Breast epithelium (tissue), 4 donors: ENCODE measurements at regions not wholly inside any gene's neighbourhood (a gene's known extent, or its start where the extent isn't known, plus 50 kb on each side); places are given as distances from the start of the nearest gene placed in this dataset.

Experiments
- DNase-seq, 2 donors: peaks; one replicate each; pipeline ENCODE4 v3.0.0-alpha.2; 2019; ENCODE audit warnings: low spot score in 2 of 2
- H3K27ac ChIP-seq, 2 donors: fragments of 200-600 bp; sonication (generic) in 1 of 2; one replicate each; pipeline ENCODE4 v1.5.1; 2016 to 2019; ENCODE audit warnings: mild to moderate bottlenecking in 1 of 2
- H3K27me3 ChIP-seq, 2 donors: fragments of 200-600 bp; sonication (generic) in 1 of 2; one replicate each; pipeline versions ENCODE4 v1.5.1 to v1.6.0; 2017 to 2019; ENCODE audit warnings: control low read depth in 1 of 2, mild to moderate bottlenecking in 1 of 2
- H3K36me3 ChIP-seq: fragments of 200-600 bp; one replicate; pipeline ENCODE4 v1.5.1; 2019
- H3K4me1 ChIP-seq, 2 donors: fragments of 200-600 bp; sonication (generic); one replicate each; pipeline ENCODE4 v1.5.1; 2016 to 2019; ENCODE audit warnings: control low read depth in 1 of 2
- H3K4me3 ChIP-seq, 3 donors: fragments of 200-600 bp; sonication (generic); 1 replicate in 2 of 3; 2 replicates in 1 of 3; pipeline ENCODE4 v1.5.1; 2016 to 2019; ENCODE audit warnings: mild to moderate bottlenecking in 3 of 3, moderate library complexity in 2 of 3
- H3K9me3 ChIP-seq, 2 donors: fragments of 200-600 bp; sonication (generic) in 1 of 2; one replicate each; pipeline ENCODE4 v1.5.1; 2016 to 2019; ENCODE audit warnings: control low read depth in 1 of 2
- CTCF ChIP-seq, 3 donors: fragments of 450-650 bp; IDR thresholded peaks; one replicate each; pipeline ENCODE4 v1.5.1; 2016 to 2017; ENCODE audit warnings: antibody characterized with exemption in 3 of 3, mild to moderate bottlenecking in 3 of 3, moderate library complexity in 3 of 3
- POLR2A ChIP-seq: fragments of 450-650 bp; IDR thresholded peaks from one replicate; pipeline ENCODE4 v1.6.1; 2016; ENCODE audit warnings: antibody characterized with exemption, mild to moderate bottlenecking, moderate library complexity
- POLR2AphosphoS5 ChIP-seq, 3 donors: sonication (generic); formaldehyde crosslinking; IDR thresholded peaks; one replicate each; pipeline ENCODE4 v1.6.1; 2017; ENCODE audit warnings: antibody characterized with exemption in 3 of 3
- intact Hi-C: fragments of 100-400 bp; cut with DNase I; formaldehyde crosslinking; loops from one replicate; pipeline ENCODE4 v1.15.1; 2023; ENCODE audit warnings: low total_unique reads

- Histone ChIP-seq H3K36me3 (no peaks in the 10 kb centered on the region), H3K4me1 (no peaks in the 10 kb centered on the region), H3K27ac (no peak overlapping the region), H3K4me3 (no peak overlapping the region), H3K9me3 (no peaks in the 10 kb centered on the region), H3K27me3 (peaks cover 0 to 6% of the 10 kb centered on the region in 2 donors)
- intact Hi-C loops: no loop called here
- no peak for DNase-seq
- no peak for TF ChIP-seq POLR2A
- no peak for TF ChIP-seq POLR2AphosphoS5 (IDR thresholded peaks at IDR 0.05)
- no peak for TF ChIP-seq CTCF (IDR thresholded peaks at IDR 0.05)
These were observed 83.2 kb downstream of the GATA3 start for GRCh38 chr10:8137726-8138125.

GRCh38 chr10:8138471-8138870 is 84.0 kb downstream of the GATA3 start:
- TF ChIP-seq POLR2A: no peak
- TF ChIP-seq CTCF (IDR thresholded peaks at IDR 0.05): no peak
- TF ChIP-seq POLR2AphosphoS5 (IDR thresholded peaks at IDR 0.05): no peak
- Histone ChIP-seq H3K36me3 (no peaks in the 10 kb centered on the region), H3K4me1 (no peaks in the 10 kb centered on the region), H3K4me3 (no peak overlapping the region), H3K27me3 (peaks cover 0 to 6% of the 10 kb centered on the region in 2 donors), H3K27ac (no peak overlapping the region), H3K9me3 (no peaks in the 10 kb centered on the region)
- no peak for DNase-seq
- intact Hi-C loops: no loop called here

- TF ChIP-seq POLR2A (no peak), POLR2AphosphoS5 (IDR thresholded peaks at IDR 0.05) (no peak), CTCF (IDR thresholded peaks at IDR 0.05) (no peak)
- no peaks in the 10 kb centered on the region for H3K36me3 ChIP-seq
- no peaks in the 10 kb centered on the region for H3K27me3 ChIP-seq
- intact Hi-C loops: no loop called here
- no peak for DNase-seq
- no peaks in the 10 kb centered on the region for H3K9me3 ChIP-seq
- H3K4me3 ChIP-seq: no peak overlapping the region
- H3K27ac ChIP-seq: no peak overlapping the region
- H3K4me1 ChIP-seq: no peaks in the 10 kb centered on the region
These were observed 90.0 kb downstream of the GATA3 start for GRCh38 chr10:8144496-8144895.

DNA sequence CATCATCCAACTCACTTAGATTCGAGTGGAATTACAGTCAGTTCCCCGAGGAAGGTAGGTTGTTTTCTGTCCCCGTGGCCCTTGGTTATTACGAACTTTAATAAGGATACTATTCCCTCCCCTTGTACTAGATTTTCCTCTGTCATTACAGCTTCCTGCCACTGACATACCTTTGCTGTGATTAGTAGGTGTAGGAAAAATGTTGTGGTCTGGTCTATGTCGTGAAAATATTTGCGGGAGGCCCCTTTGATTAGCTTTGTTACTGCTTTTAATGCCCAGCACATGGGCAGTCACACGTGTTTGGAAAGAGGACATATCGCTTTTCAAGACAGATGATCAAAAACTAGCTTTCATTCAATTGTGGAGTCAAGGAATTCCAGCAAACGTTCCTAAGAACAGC is 92.2 kb downstream of the GATA3 start:
- DNase-seq: no peak
- no peaks in the 10 kb centered on the region for H3K4me1 ChIP-seq
- H3K4me3 ChIP-seq: no peak overlapping the region
- H3K27ac ChIP-seq: no peak overlapping the region
- H3K36me3 ChIP-seq: no peaks in the 10 kb centered on the region
- intact Hi-C loops: no loop called here
- H3K27me3 ChIP-seq: no peaks in the 10 kb centered on the region
- no peaks in the 10 kb centered on the region for H3K9me3 ChIP-seq
- no peak for TF ChIP-seq POLR2AphosphoS5 (IDR thresholded peaks at IDR 0.05)
- no peak for TF ChIP-seq CTCF (IDR thresholded peaks at IDR 0.05)
- no peak for TF ChIP-seq POLR2A

- no peak for DNase-seq
- no peaks in the 10 kb centered on the region for H3K9me3 ChIP-seq
- TF ChIP-seq POLR2A: no peak
- TF ChIP-seq POLR2AphosphoS5 (IDR thresholded peaks at IDR 0.05): no peak
- TF ChIP-seq CTCF (IDR thresholded peaks at IDR 0.05): no peak
- H3K36me3 ChIP-seq: no peaks in the 10 kb centered on the region
- intact Hi-C loops: loop anchor here (2.0 to 10.0 kb wide), 3 partner anchors 57 to 1845 kb away; no protein-coding TSS in a partner anchor
- no peak overlapping the region for H3K27ac ChIP-seq
- H3K4me1 ChIP-seq: no peaks in the 10 kb centered on the region
- no peak overlapping the region for H3K4me3 ChIP-seq
- no peaks in the 10 kb centered on the region for H3K27me3 ChIP-seq
These were observed 95.5 kb downstream of the GATA3 start for GRCh38 chr10:8149991-8150390.
